ENCODE measurements at regions not wholly inside any gene's neighbourhood (a gene's known extent, or its start where the extent isn't known, plus 50 kb on each side); places are given as distances from the start of the nearest gene placed in this dataset.
"Not testable (repeated sequence)": the region's sequence is repeated elsewhere in the genome, so short reads cannot be mapped to it uniquely, and the experiment has no call there.

- H3K27me3 Mint-ChIP-seq, result no peaks in the 10 kb centered on the region
- no peaks in the 10 kb centered on the region for H3K4me1 Mint-ChIP-seq
- DNase-seq, result no peak
- no peak for ATAC-seq
- no peak overlapping the region for H3K27ac Mint-ChIP-seq
- no peaks in the 10 kb centered on the region for H3K9me3 Mint-ChIP-seq
- H3K4me3 Mint-ChIP-seq, result no peak overlapping the region
Observed at GRCh38 chr14:41549821-41550607, 56.7 kb upstream of the LRFN5 start.

GRCh38 chr14:41549282-41549681 lies 57.4 kb upstream of the LRFN5 start:
- Mint-ChIP-seq H3K27me3 (no peaks in the 10 kb centered on the region), H3K4me3 (no peak overlapping the region), H3K4me1 (no peaks in the 10 kb centered on the region), H3K9me3 (peaks cover 0 to 5% of the 10 kb centered on the region in 2 donors), H3K27ac (peak overlapping the region in 1 of 2 donors; percentile 10)
- no peak for DNase-seq
- no peak for ATAC-seq

- no peak for ATAC-seq
- Mint-ChIP-seq H3K27me3 (no peaks in the 10 kb centered on the region), H3K4me3 (no peak overlapping the region), H3K4me1 (no peaks in the 10 kb centered on the region), H3K27ac (no peak overlapping the region), H3K9me3 (peaks cover 0 to 5% of the 10 kb centered on the region in 2 donors)
- DNase-seq, result no peak
Observed at GRCh38 chr14:41548666-41549065, 58.0 kb upstream of the LRFN5 start.

GRCh38 chr14:41541333-41541732 lies 65.3 kb upstream of the LRFN5 start:
- Mint-ChIP-seq H3K27me3 (no peaks in the 10 kb centered on the region), H3K9me3 (peaks cover 7 to 22% of the 10 kb centered on the region in 2 donors), H3K27ac (no peak overlapping the region), H3K4me1 (no peaks in the 10 kb centered on the region), H3K4me3 (no peak overlapping the region)
- DNase-seq, result no peak
- no peak for ATAC-seq

GRCh38 chr14:41532255-41532654 lies 74.4 kb upstream of the LRFN5 start:
- no peak overlapping the region for H3K4me3 Mint-ChIP-seq
- no peaks in the 10 kb centered on the region for H3K27me3 Mint-ChIP-seq
- no peaks in the 10 kb centered on the region for H3K4me1 Mint-ChIP-seq
- ATAC-seq (no peak), DNase-seq (no peak)
- peaks cover 0 to 7% of the 10 kb centered on the region in 2 donors for H3K9me3 Mint-ChIP-seq
- no peak overlapping the region for H3K27ac Mint-ChIP-seq

GRCh38 chr14:41521891-41522290 lies 84.8 kb upstream of the LRFN5 start:
- no peaks in the 10 kb centered on the region for H3K27me3 Mint-ChIP-seq
- no peak overlapping the region for H3K27ac Mint-ChIP-seq
- no peak overlapping the region for H3K4me3 Mint-ChIP-seq
- DNase-seq (no peak), ATAC-seq (no peak)
- peaks cover 8 to 19% of the 10 kb centered on the region in 2 donors for H3K9me3 Mint-ChIP-seq
- peaks cover 6% of the 10 kb centered on the region for H3K4me1 Mint-ChIP-seq

GRCh38 chr14:41518030-41518429 lies 88.6 kb upstream of the LRFN5 start:
- ATAC-seq, H3K27ac Mint-ChIP-seq, H3K4me1 Mint-ChIP-seq, H3K4me3 Mint-ChIP-seq, H3K27me3 Mint-ChIP-seq, DNase-seq: not testable (repeated sequence)
- H3K9me3 Mint-ChIP-seq, result peaks cover 0 to 31% of the 10 kb centered on the region in 2 donors

- H3K4me3 Mint-ChIP-seq, result no peak overlapping the region
- H3K27me3 Mint-ChIP-seq, result no peaks in the 10 kb centered on the region
- H3K9me3 Mint-ChIP-seq, result no peaks in the 10 kb centered on the region
- no peak for ATAC-seq
- H3K4me1 Mint-ChIP-seq, result no peaks in the 10 kb centered on the region
- no peak overlapping the region for H3K27ac Mint-ChIP-seq
- DNase-seq, result no peak
Observed at GRCh38 chr14:41506552-41506951, 100.1 kb upstream of the LRFN5 start.

GRCh38 chr14:41505491-41505890 lies 101.2 kb upstream of the LRFN5 start:
- no peaks in the 10 kb centered on the region for H3K4me1 Mint-ChIP-seq
- H3K27me3 Mint-ChIP-seq, result no peaks in the 10 kb centered on the region
- DNase-seq, result no peak
- H3K27ac Mint-ChIP-seq, result no peak overlapping the region
- H3K4me3 Mint-ChIP-seq, result no peak overlapping the region
- no peak for ATAC-seq
- H3K9me3 Mint-ChIP-seq, result no peaks in the 10 kb centered on the region

GRCh38 chr14:41498959-41499358 lies 107.7 kb upstream of the LRFN5 start:
- no peak for ATAC-seq
- Mint-ChIP-seq H3K4me1 (no peaks in the 10 kb centered on the region), H3K9me3 (peaks cover 0 to 2% of the 10 kb centered on the region in 2 donors), H3K27me3 (no peaks in the 10 kb centered on the region), H3K4me3 (no peak overlapping the region), H3K27ac (no peak overlapping the region)
- no peak for DNase-seq

GRCh38 chr14:41490323-41490722 lies 116.4 kb upstream of the LRFN5 start:
- Mint-ChIP-seq H3K27me3 (no peaks in the 10 kb centered on the region), H3K27ac (no peak overlapping the region), H3K4me3 (no peak overlapping the region), H3K9me3 (peaks cover 0 to 5% of the 10 kb centered on the region in 2 donors), H3K4me1 (no peaks in the 10 kb centered on the region)
- DNase-seq (no peak), ATAC-seq (no peak)

GRCh38 chr14:41489315-41489972 lies 117.2 kb upstream of the LRFN5 start:
- no peak overlapping the region for H3K27ac Mint-ChIP-seq
- no peak overlapping the region for H3K4me3 Mint-ChIP-seq
- H3K27me3 Mint-ChIP-seq, result no peaks in the 10 kb centered on the region
- peaks cover 0 to 5% of the 10 kb centered on the region in 2 donors for H3K9me3 Mint-ChIP-seq
- no peaks in the 10 kb centered on the region for H3K4me1 Mint-ChIP-seq
- no peak for DNase-seq
- no peak for ATAC-seq

- H3K9me3 Mint-ChIP-seq, result no peaks in the 10 kb centered on the region
- DNase-seq, result no peak
- no peak for ATAC-seq
- H3K27ac Mint-ChIP-seq, result no peak overlapping the region
- H3K4me1 Mint-ChIP-seq, result no peaks in the 10 kb centered on the region
- no peaks in the 10 kb centered on the region for H3K27me3 Mint-ChIP-seq
- no peak overlapping the region for H3K4me3 Mint-ChIP-seq
Observed at GRCh38 chr14:41488401-41488800, 118.3 kb upstream of the LRFN5 start.

GRCh38 chr14:41482861-41483260 lies 123.8 kb upstream of the LRFN5 start:
- DNase-seq (no peak), ATAC-seq (no peak)
- Mint-ChIP-seq H3K27ac (no peak overlapping the region), H3K4me3 (no peak overlapping the region), H3K27me3 (no peaks in the 10 kb centered on the region), H3K9me3 (peaks cover 0 to 16% of the 10 kb centered on the region in 2 donors), H3K4me1 (no peaks in the 10 kb centered on the region)

GRCh38 chr14:41476526-41476925 lies 130.2 kb upstream of the LRFN5 start:
- Mint-ChIP-seq H3K4me1 (no peaks in the 10 kb centered on the region), H3K27me3 (no peaks in the 10 kb centered on the region), H3K4me3 (no peak overlapping the region), H3K9me3 (peaks cover 0 to 17% of the 10 kb centered on the region in 2 donors), H3K27ac (no peak overlapping the region)
- DNase-seq (no peak), ATAC-seq (no peak)

GRCh38 chr14:41461380-41461779 lies 145.3 kb upstream of the LRFN5 start:
- H3K4me3 Mint-ChIP-seq, result no peak overlapping the region

More at GRCh38 chr14:41461380-41461779, 145.3 kb upstream of the LRFN5 start:
- Mint-ChIP-seq H3K9me3 (no peaks in the 10 kb centered on the region), H3K27ac (no peak overlapping the region), H3K4me1 (no peaks in the 10 kb centered on the region), H3K27me3 (no peaks in the 10 kb centered on the region)
- DNase-seq (no peak), ATAC-seq (no peak)

All from stimulated activated naive CD8-positive, alpha-beta T cell treated with anti-CD3 and anti-CD28 coated beads, Interleukin-15, amount 100 ng/mL, for 72 hours (primary cell).